PC-9 (cell line): ENCODE measurements at regions not wholly inside any gene's neighbourhood (a gene's known extent, or its start where the extent isn't known, plus 50 kb on each side); places are given as distances from the start of the nearest gene placed in this dataset.

Source experiments
- BruUV-seq: library from RNA; stranded (reverse); fragments of 400-500 nt; replicated peaks from 2 replicates; lab custom pipeline; 2021; lab: Mats Ljungman, UMichigan
- CTCF ChIA-PET: fragments of 300-600 bp; sonication (Branson Sonifier 250); formaldehyde crosslinking; loops from one replicate; lab custom pipeline; 2022; ENCODE audit warnings: antibody characterized with exemption; lab: Charles Lee
- POLR2A ChIA-PET: fragments of 300-600 bp; sonication (Branson Sonifier 250); formaldehyde crosslinking; loops from one replicate; lab custom pipeline; 2022; ENCODE audit warnings: antibody characterized with exemption; ENCODE audit not compliant: unreplicated experiment; lab: Charles Lee
- DNase-seq, 2 experiments: peaks; one replicate each; pipeline versions ENCODE4 v3.0.0 to v3.0.0-alpha.2; 2015 to 2022; ENCODE audit warnings: mixed read lengths in 1 of 2
- H2AFZ ChIP-seq: fragments of 200-600 bp; sonication (generic); 2 replicates; pipeline ENCODE4 v1.8.1; 2017; ENCODE audit warnings: antibody characterized with exemption
- H3F3A ChIP-seq: fragments of 200-600 bp; sonication (generic); 2 replicates; pipeline ENCODE4 v1.8.1; 2017; ENCODE audit warnings: antibody characterized with exemption, mild to moderate bottlenecking, low read depth; ENCODE audit not compliant: insufficient read depth
- H3K27ac ChIP-seq: fragments of 200-600 bp; sonication (generic); 2 replicates; pipeline ENCODE4 v1.6.1; 2016; ENCODE audit warnings: mixed run types
- H3K27me3 ChIP-seq: fragments of 200-600 bp; sonication (generic); 2 replicates; pipeline ENCODE4 v1.6.1; 2016; ENCODE audit warnings: low read depth, mixed run types; ENCODE audit not compliant: insufficient read depth
- H3K36me3 ChIP-seq: fragments of 200-600 bp; sonication (generic); 2 replicates; pipeline ENCODE4 v1.6.1; 2016; ENCODE audit warnings: low read depth, mixed run types
- H3K4me1 ChIP-seq: fragments of 200-600 bp; sonication (generic); replicated peaks from 2 replicates; pipeline ENCODE4 v1.6.1; 2016; ENCODE audit warnings: mixed run types; ENCODE audit not compliant: insufficient read depth
- H3K4me2 ChIP-seq: fragments of 200-600 bp; sonication (generic); 2 replicates; pipeline ENCODE4 v1.6.1; 2017; ENCODE audit warnings: mixed run types
- H3K4me3 ChIP-seq: fragments of 200-600 bp; sonication (generic); 2 replicates; pipeline ENCODE4 v1.6.1; 2016; ENCODE audit warnings: mixed run types
- H3K79me2 ChIP-seq: fragments of 200-600 bp; sonication (generic); 2 replicates; pipeline ENCODE4 v1.6.1; 2017; ENCODE audit warnings: low read depth, mixed run types
- H3K9me2 ChIP-seq: fragments of 200-600 bp; sonication (generic); 2 replicates; pipeline ENCODE4 v1.8.1; 2017; ENCODE audit warnings: mild to moderate bottlenecking; ENCODE audit not compliant: insufficient read depth
- H3K9me3 ChIP-seq: fragments of 200-600 bp; sonication (generic); 2 replicates; pipeline ENCODE4 v1.8.1; 2016; ENCODE audit warnings: low read depth; ENCODE audit not compliant: insufficient read depth
- H4K20me1 ChIP-seq: fragments of 200-600 bp; sonication (generic); 2 replicates; pipeline ENCODE4 v1.8.1; 2017; ENCODE audit not compliant: insufficient read depth
- EZH2 ChIP-seq: fragments of 200-600 bp; sonication (generic); IDR thresholded peaks from 2 replicates; pipeline ENCODE4 v1.8.0; 2017; ENCODE audit warnings: antibody characterized with exemption, low read depth
- intact Hi-C: fragments of 100-400 bp; cut with micrococcal nuclease; formaldehyde crosslinking; loops from one replicate; pipeline ENCODE4 v1.10.0; 2022; ENCODE audit not compliant: unreplicated experiment
- TF ChIP-seq, protein P1 (sequence below): fragments of 200-600 bp; sonication (generic); conservative IDR thresholded peaks from 2 replicates; pipeline ENCODE4 v1.6.1; 2017; ENCODE audit warnings: mixed run types, antibody characterized with exemption, mild to moderate bottlenecking, moderate library complexity

DNA sequence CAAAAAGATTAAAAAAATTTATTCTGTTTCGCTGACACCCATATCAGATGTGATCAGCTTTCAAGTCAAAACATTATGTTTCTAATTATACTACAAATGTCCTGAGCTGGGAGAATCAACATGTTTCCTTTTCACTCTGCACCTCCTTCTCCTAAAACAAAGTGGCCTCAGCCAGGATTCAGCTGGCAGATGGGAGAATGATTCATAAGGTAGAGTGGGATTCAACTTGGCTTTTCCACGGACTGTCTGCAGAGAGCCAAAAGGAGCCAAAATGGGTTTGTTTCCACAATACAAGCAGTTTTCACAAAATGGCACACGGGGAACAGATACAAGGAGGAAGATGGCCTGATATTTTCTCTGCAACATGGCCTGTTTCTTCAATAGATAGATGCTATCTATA lies 376.5 kb upstream of the PRKCQ start:
- no peaks in the 10 kb centered on the region for H3K9me2 ChIP-seq
- no peak overlapping the region for H3K27ac ChIP-seq
- H3K36me3 ChIP-seq = no peaks in the 10 kb centered on the region
- no peaks in the 10 kb centered on the region for H3K4me1 ChIP-seq
- no peaks in the 10 kb centered on the region for H3K9me3 ChIP-seq
- intact Hi-C loops = no loop called here
- H3F3A ChIP-seq = no peaks in the 10 kb centered on the region
- no peak overlapping the region for H2AFZ ChIP-seq
- no peak overlapping the region for H3K4me2 ChIP-seq
- ChIA-PET POLR2A (no interaction called here), CTCF (no interaction called here)
- no peak overlapping the region for H3K4me3 ChIP-seq
- H3K79me2 ChIP-seq = no peaks in the 10 kb centered on the region
- TF ChIP-seq, protein P1, sequence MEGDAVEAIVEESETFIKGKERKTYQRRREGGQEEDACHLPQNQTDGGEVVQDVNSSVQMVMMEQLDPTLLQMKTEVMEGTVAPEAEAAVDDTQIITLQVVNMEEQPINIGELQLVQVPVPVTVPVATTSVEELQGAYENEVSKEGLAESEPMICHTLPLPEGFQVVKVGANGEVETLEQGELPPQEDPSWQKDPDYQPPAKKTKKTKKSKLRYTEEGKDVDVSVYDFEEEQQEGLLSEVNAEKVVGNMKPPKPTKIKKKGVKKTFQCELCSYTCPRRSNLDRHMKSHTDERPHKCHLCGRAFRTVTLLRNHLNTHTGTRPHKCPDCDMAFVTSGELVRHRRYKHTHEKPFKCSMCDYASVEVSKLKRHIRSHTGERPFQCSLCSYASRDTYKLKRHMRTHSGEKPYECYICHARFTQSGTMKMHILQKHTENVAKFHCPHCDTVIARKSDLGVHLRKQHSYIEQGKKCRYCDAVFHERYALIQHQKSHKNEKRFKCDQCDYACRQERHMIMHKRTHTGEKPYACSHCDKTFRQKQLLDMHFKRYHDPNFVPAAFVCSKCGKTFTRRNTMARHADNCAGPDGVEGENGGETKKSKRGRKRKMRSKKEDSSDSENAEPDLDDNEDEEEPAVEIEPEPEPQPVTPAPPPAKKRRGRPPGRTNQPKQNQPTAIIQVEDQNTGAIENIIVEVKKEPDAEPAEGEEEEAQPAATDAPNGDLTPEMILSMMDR = no peak
- no peak for TF ChIP-seq EZH2
- no peaks in the 10 kb centered on the region for H3K27me3 ChIP-seq
- DNase-seq = no peak
- BruUV-seq = no TSS peak
- H4K20me1 ChIP-seq = no peaks in the 10 kb centered on the region

DNA sequence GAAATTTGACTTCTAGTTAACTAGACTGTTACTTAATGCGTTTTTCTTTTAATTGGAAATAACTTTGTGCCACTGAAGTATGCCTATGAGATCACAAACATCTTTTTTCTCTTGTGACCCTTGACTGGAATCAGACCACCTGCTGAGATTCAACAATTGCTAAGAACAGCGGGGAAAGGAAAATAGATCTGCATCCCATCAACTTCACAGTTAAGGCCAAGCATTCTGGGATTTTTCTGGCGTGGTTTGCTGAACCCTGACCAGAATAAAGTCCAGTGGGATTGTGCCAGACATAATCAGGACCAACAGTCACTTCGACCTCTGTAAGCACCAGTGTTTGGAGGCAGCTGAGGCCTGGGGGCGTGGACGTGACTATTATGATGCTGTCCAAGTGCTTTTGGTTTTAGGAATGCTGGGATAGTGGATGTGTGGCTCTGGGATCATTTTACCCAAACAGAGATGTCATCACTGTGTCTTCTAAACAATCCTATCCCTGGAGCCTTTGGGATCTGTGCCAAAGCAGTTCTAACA lies 373.3 kb upstream of the PRKCQ start:
- H3K27me3 ChIP-seq = no peaks in the 10 kb centered on the region
- DNase-seq = no peak
- H3F3A ChIP-seq = no peaks in the 10 kb centered on the region
- H3K9me2 ChIP-seq = no peaks in the 10 kb centered on the region
- no peak overlapping the region for H3K4me3 ChIP-seq
- intact Hi-C loops = no loop called here
- no peak overlapping the region for H3K27ac ChIP-seq
- no peaks in the 10 kb centered on the region for H3K4me1 ChIP-seq
- H3K79me2 ChIP-seq = no peaks in the 10 kb centered on the region
- no peak overlapping the region for H2AFZ ChIP-seq
- POLR2A ChIA-PET = no interaction called here
- H3K36me3 ChIP-seq = no peaks in the 10 kb centered on the region
- H3K9me3 ChIP-seq = no peaks in the 10 kb centered on the region
- H4K20me1 ChIP-seq = no peaks in the 10 kb centered on the region
- BruUV-seq = no TSS peak
- CTCF ChIA-PET = no interaction called here
- TF ChIP-seq, protein P1 = no peak
- TF ChIP-seq EZH2 = no peak
- H3K4me2 ChIP-seq = no peak overlapping the region

DNA sequence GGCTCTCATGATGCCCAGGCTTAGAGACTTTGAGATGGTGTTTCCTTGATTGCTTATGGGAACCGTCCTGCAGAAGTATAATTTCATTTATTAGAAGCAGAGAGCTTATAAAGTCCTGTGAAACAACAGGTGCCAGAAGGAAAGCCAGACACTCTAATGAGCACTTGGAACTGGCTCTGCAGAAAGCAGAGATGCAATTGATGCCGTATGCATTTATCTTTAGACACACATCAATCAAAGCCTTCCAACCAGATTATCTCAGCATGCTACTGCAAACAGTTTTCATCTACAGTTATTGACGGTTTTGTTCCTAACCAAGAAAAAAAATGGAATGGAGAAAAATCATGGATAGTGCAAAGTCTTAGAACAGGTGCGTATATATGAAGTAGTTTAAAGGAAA lies 371.7 kb upstream of the PRKCQ start:
- no peak for TF ChIP-seq EZH2
- TF ChIP-seq, protein P1 = no peak
- Histone ChIP-seq H3K9me3 (no peaks in the 10 kb centered on the region), H3K4me2 (no peak overlapping the region), H4K20me1 (no peaks in the 10 kb centered on the region), H3K4me3 (no peak overlapping the region), H3K27ac (no peak overlapping the region), H3K79me2 (no peaks in the 10 kb centered on the region), H3K9me2 (no peaks in the 10 kb centered on the region), H3K4me1 (no peaks in the 10 kb centered on the region), H3F3A (no peaks in the 10 kb centered on the region), H3K36me3 (no peaks in the 10 kb centered on the region), H2AFZ (no peak overlapping the region), H3K27me3 (no peaks in the 10 kb centered on the region)
- DNase-seq = no peak
- intact Hi-C loops = no loop called here
- CTCF ChIA-PET = no interaction called here
- BruUV-seq = no TSS peak
- POLR2A ChIA-PET = no interaction called here
